Esophagus (tissue), 2 donors: ENCODE measurements at regions not wholly inside any gene's neighbourhood (a gene's known extent, or its start where the extent isn't known, plus 50 kb on each side); places are given as distances from the start of the nearest gene placed in this dataset.

Source experiments
- H3K27ac ChIP-seq, 2 donors: one replicate each; pipeline ENCODE4 v1.5.1; 2013; ENCODE audit warnings: low read depth in 2 of 2, mild to moderate bottlenecking in 2 of 2, inconsistent platforms in 1 of 2, low read length in 1 of 2, moderate library complexity in 1 of 2
- H3K27me3 ChIP-seq, 2 donors: one replicate each; pipeline ENCODE4 v1.6.1; 2013; ENCODE audit warnings: low read length in 2 of 2, control low read depth in 1 of 2, mild to moderate bottlenecking in 1 of 2; ENCODE audit not compliant: insufficient read depth in 2 of 2, control insufficient read depth in 1 of 2
- H3K36me3 ChIP-seq, 2 donors: one replicate each; pipeline ENCODE4 v1.6.1; 2013; ENCODE audit warnings: low read length in 1 of 2; ENCODE audit not compliant: control insufficient read depth in 2 of 2, insufficient read depth in 2 of 2
- H3K4me1 ChIP-seq, 2 donors: one replicate each; pipeline ENCODE4 v1.6.1; 2013; ENCODE audit warnings: low read length in 1 of 2; ENCODE audit not compliant: control insufficient read depth in 2 of 2, insufficient read depth in 2 of 2
- H3K4me3 ChIP-seq, 2 donors: one replicate each; pipeline ENCODE4 v1.5.1; 2013; ENCODE audit warnings: low read length in 2 of 2, mild to moderate bottlenecking in 2 of 2, low read depth in 1 of 2, moderate library complexity in 1 of 2
- H3K9me3 ChIP-seq, 2 donors: one replicate each; pipeline ENCODE4 v1.6.1; 2013; ENCODE audit warnings: mild to moderate bottlenecking in 2 of 2, low read depth in 1 of 2, low read length in 1 of 2, moderate library complexity in 1 of 2; ENCODE audit not compliant: control insufficient read depth in 2 of 2, insufficient read depth in 1 of 2
- WGBS, 2 donors: extraction: QIAGEN DNeasy Blood & Tissue Kit; methylation state at CpG; one replicate each; pipeline ENCODE4 v1.1.7; 2013; 5-methylcytosine and 5-hydroxymethylcytosine counted together
- donor health status: healthy with polysubstance abuse.
- donor health status: Bipolar disorder and iron deficiency.

GRCh38 chr22:48705159-48705916 is 1122.3 kb downstream of the BRD1 start:
- WGBS, 2 donors: 71 to 72% methylated on average over 18 of the region's 18 CpGs
- Histone ChIP-seq H3K36me3 (no peaks in the 10 kb centered on the region), H3K4me3 (no peak overlapping the region), H3K4me1 (peaks cover 0 to 2% of the 10 kb centered on the region in 2 donors), H3K27ac (no peak overlapping the region), H3K9me3 (no peaks in the 10 kb centered on the region), H3K27me3 (no peaks in the 10 kb centered on the region)

- H3K36me3 ChIP-seq: no peaks in the 10 kb centered on the region
- no peak overlapping the region for H3K4me3 ChIP-seq
- peaks cover 0 to 2% of the 10 kb centered on the region in 2 donors for H3K4me1 ChIP-seq
- H3K27me3 ChIP-seq: no peaks in the 10 kb centered on the region
- no peaks in the 10 kb centered on the region for H3K9me3 ChIP-seq
- 74 to 83% methylated on average over 13 of the region's 13 CpGs for WGBS, 2 donors
- H3K27ac ChIP-seq: no peak overlapping the region
Observed at GRCh38 chr22:48704335-48704734, 1123.3 kb downstream of the BRD1 start.

DNA sequence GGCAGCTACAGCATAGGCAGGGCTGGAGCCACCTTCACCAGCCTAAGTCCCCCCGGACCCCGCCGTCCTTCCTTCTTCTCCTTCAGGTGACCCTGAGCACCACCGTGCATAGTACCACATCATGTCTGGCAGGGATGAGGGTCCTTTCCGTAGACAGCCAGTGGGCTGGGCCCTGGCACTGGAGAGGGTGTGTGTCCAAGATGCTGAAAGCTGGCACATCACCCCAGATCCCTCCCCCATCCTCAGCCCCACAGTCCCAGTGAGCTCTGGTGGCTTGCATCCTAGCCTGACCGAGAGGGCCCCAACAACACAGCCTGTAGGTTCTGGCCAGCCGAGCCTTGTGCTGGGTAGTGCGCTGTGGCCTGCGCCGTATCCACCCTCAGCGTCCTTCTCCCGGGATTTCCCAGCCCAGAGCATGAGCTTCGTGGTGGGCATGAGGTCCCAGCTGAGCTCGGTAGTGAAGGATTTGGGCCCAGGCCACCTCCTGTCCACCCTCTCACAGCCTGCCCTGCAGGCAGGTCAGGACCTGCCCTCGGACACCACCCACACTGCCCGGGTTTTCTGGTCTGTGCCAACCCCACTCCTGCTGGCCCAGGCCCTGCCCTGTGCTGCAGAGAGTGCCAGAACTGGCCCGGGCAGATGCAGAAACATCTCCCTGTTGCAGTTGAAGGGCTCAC is 1124.3 kb downstream of the BRD1 start:
- Histone ChIP-seq H3K27me3 (no peaks in the 10 kb centered on the region), H3K9me3 (peaks cover 0 to 2% of the 10 kb centered on the region in 2 donors), H3K4me1 (peaks cover 0 to 2% of the 10 kb centered on the region in 2 donors), H3K36me3 (no peaks in the 10 kb centered on the region), H3K27ac (no peak overlapping the region), H3K4me3 (no peak overlapping the region)
- WGBS, 2 donors: 72 to 84% methylated on average over 17 of the region's 17 CpGs

- peaks cover 0 to 2% of the 10 kb centered on the region in 2 donors for H3K4me1 ChIP-seq
- H3K36me3 ChIP-seq: no peaks in the 10 kb centered on the region
- WGBS, 2 donors: 49 to 57% methylated on average over 26 of the region's 26 CpGs
- no peak overlapping the region for H3K4me3 ChIP-seq
- no peak overlapping the region for H3K27ac ChIP-seq
- H3K27me3 ChIP-seq: no peaks in the 10 kb centered on the region
- H3K9me3 ChIP-seq: peaks cover 0 to 3% of the 10 kb centered on the region in 2 donors
Observed at GRCh38 chr22:48702573-48703264, 1125.0 kb downstream of the BRD1 start.

DNA sequence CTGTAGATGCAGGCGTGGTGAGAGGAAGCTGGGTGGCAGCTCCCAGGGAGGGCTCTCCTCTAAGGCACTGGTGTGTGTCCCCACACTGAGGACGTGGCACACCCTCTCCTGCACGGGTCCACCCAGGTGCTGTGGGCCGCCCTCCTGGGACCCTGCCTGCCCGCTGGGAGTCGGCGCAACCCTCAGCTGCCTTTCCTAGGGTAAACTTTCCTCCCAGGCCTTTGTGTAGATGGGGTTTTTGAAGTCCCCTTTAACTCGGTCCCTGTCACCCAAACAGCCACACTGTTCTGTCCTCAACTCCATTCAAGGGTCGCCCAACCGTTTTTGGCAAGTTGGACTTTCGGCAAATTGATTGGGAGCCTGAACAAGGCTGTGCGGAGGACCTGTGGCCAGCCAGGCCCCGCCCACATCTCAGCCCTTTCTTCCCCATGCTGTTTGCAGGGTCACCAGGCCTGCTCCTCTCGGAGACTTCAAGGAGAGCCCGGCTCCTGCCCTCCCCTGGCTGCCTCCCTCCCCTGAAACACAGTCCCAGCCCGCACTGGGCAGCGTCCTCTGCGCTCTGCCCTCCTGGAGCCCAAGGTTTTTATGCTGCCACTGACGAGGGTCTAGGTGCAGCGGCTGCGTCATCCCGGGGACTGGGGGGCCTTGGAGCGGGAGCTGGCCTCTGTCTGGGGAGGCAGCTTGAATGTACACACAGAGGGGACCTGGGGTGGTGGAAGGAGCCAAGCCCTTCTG is 1126.2 kb downstream of the BRD1 start:
- H3K27ac ChIP-seq: no peak overlapping the region
- H3K4me3 ChIP-seq: no peak overlapping the region
- H3K9me3 ChIP-seq: peaks cover 0 to 3% of the 10 kb centered on the region in 2 donors
- WGBS, 2 donors: 82 to 86% methylated on average over 23 of the region's 23 CpGs
- H3K36me3 ChIP-seq: no peaks in the 10 kb centered on the region
- H3K27me3 ChIP-seq: no peaks in the 10 kb centered on the region
- peaks cover 0 to 2% of the 10 kb centered on the region in 2 donors for H3K4me1 ChIP-seq

- Histone ChIP-seq H3K27me3 (no peaks in the 10 kb centered on the region), H3K4me1 (peaks cover 0 to 2% of the 10 kb centered on the region in 2 donors), H3K27ac (no peak overlapping the region), H3K36me3 (no peaks in the 10 kb centered on the region), H3K4me3 (no peak overlapping the region), H3K9me3 (peaks cover 0 to 5% of the 10 kb centered on the region in 2 donors)
- 62 to 73% methylated on average over 19 of the region's 19 CpGs for WGBS, 2 donors
Observed at GRCh38 chr22:48700566-48701295, 1126.9 kb downstream of the BRD1 start.

DNA sequence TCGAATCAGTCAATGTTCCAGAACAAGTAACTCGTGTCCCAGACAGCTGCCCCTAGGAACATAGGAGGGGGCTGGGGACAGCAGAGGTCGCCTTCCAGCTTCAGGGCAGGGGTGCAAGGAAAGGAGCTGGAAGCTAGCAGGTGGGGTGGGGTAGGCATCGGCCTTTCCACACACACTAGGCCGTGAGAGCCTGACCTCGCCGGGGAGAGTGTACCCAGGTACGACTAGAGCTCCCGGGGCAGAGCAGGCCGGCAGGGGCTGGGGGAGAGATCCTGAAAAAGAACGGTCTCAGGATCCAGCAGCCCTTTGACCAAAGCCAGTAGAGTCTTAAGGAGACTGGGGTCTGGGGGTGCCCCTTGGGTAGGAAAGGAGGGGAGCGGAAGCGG is 1127.5 kb downstream of the BRD1 start:
- Histone ChIP-seq H3K4me1 (peaks cover 0 to 2% of the 10 kb centered on the region in 2 donors), H3K27ac (no peak overlapping the region), H3K4me3 (no peak overlapping the region), H3K9me3 (peaks cover 0 to 7% of the 10 kb centered on the region in 2 donors), H3K36me3 (no peaks in the 10 kb centered on the region), H3K27me3 (no peaks in the 10 kb centered on the region)
- WGBS, 2 donors: 81 to 86% methylated on average over 13 of the region's 13 CpGs

DNA sequence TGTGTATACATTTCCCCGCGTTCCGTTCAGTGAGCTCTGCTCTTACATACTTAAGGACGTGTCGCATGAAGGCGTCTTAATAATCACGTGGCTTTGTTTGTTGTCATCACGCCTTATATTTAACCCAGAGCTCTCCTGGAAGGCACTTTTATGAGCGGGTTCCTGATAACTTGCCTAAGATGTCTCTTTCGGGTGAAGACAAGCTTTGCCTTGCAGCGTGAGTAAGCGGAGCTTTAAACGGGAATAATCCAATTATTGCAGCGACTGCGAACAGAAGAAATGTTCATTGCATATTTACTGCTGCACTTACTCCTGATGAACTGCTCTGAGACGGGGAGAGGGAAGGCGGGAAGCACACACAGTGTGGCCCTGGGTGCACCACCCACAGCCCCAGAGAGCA is 1128.2 kb downstream of the BRD1 start:
- 74 to 77% methylated on average over 17 of the region's 17 CpGs for WGBS, 2 donors
- H3K9me3 ChIP-seq: peaks cover 0 to 7% of the 10 kb centered on the region in 2 donors
- H3K4me1 ChIP-seq: peaks cover 0 to 2% of the 10 kb centered on the region in 2 donors

DNA sequence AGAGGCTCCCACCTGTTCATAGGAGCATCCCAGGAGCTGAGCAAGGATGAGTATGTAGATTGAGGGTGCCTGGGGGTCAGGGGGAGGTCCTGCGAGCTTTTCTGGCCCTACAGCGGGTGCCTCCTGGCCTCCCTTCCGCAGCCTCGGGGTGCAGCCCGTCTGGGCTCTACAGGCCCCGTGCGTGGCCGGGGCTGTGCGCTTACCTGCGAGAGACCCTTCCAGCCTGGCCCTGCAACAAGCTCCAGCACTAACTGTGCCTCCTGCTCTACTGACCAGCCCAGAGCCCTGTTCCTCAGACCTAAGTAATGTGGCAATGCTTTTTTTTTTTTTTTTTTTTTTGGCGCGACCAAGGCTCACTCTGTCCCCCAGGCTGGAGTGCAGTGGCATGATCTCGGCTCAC is 1129.1 kb downstream of the BRD1 start:
- Histone ChIP-seq H3K36me3 (no peaks in the 10 kb centered on the region), H3K27me3 (no peaks in the 10 kb centered on the region), H3K4me3 (no peak overlapping the region), H3K9me3 (peaks cover 0 to 7% of the 10 kb centered on the region in 2 donors), H3K4me1 (peaks cover 0 to 1% of the 10 kb centered on the region in 2 donors), H3K27ac (no peak overlapping the region)
- WGBS, 2 donors: 56 to 88% methylated on average over 13 of the region's 13 CpGs

More for the DNA sequence above, 1128.2 kb downstream of the BRD1 start:
- Histone ChIP-seq H3K27me3 (no peaks in the 10 kb centered on the region), H3K36me3 (no peaks in the 10 kb centered on the region), H3K4me3 (no peak overlapping the region), H3K27ac (no peak overlapping the region)
